Spleen (tissue), 7 donors: ENCODE measurements at regions not wholly inside any gene's neighbourhood (a gene's known extent, or its start where the extent isn't known, plus 50 kb on each side); places are given as distances from the start of the nearest gene placed in this dataset.

Experiments
- CTCF ChIP-seq, 11 experiments: fragments of 200-600 bp in 7 of 11; fragments of 450-650 bp in 4 of 11; sonication (generic) in 4 of 11; IDR thresholded peaks in 8 of 11; conservative IDR thresholded peaks in 3 of 11; 1 replicate in 7 of 11; 2 replicates in 4 of 11; pipeline versions ENCODE4 v1.4.0 to v1.8.0; 2016 to 2021; ENCODE audit warnings: antibody characterized with exemption in 11 of 11, inconsistent platforms in 4 of 11, mild to moderate bottlenecking in 1 of 11
- POLR2A ChIP-seq, 3 donors: fragments of 450-650 bp; IDR thresholded peaks; one replicate each; pipeline ENCODE4 v1.5.1; 2017; ENCODE audit warnings: antibody characterized with exemption in 3 of 3, mild to moderate bottlenecking in 1 of 3
- POLR2AphosphoS5 ChIP-seq, 3 donors: sonication (generic); formaldehyde crosslinking; IDR thresholded peaks; one replicate each; pipeline ENCODE4 v1.5.1; 2017; ENCODE audit warnings: antibody characterized with exemption in 3 of 3
- donor health status: DM: no; HTN: no; CAD: no; lungs with moderate emphysema.
- donor health status: DM: no; HTN: no; CAD: no.
- donor health status: DM: no; HTN: no; CAD: no.

GRCh38 chr6:5869261-5869660, 137.5 kb downstream of the NRN1 start:
- TF ChIP-seq POLR2A (IDR thresholded peaks at IDR 0.05), result no peak
- TF ChIP-seq POLR2AphosphoS5 (IDR thresholded peaks at IDR 0.05), result no peak
- TF ChIP-seq CTCF (IDR thresholded peaks at IDR 0.05 in 8 of 11, conservative IDR thresholded peaks at IDR 0.05 in 3 of 11), result no peak
